Gastroesophageal sphincter (tissue), 3 donors: ENCODE measurements at regions not wholly inside any gene's neighbourhood (a gene's known extent, or its start where the extent isn't known, plus 50 kb on each side); places are given as distances from the start of the nearest gene placed in this dataset.

Experiments used
- EP300 ChIP-seq: sonication (generic); formaldehyde crosslinking; IDR thresholded peaks from one replicate; pipeline ENCODE4 v1.6.1; 2017; ENCODE audit warnings: antibody characterized with exemption, mild to moderate bottlenecking
- POLR2A ChIP-seq, 2 donors: fragments of 450-650 bp; IDR thresholded peaks; one replicate each; pipeline ENCODE4 v1.6.1; 2017; ENCODE audit warnings: antibody characterized with exemption in 2 of 2, mild to moderate bottlenecking in 2 of 2, moderate library complexity in 1 of 2
- POLR2AphosphoS5 ChIP-seq: sonication (generic); formaldehyde crosslinking; IDR thresholded peaks from one replicate; pipeline ENCODE4 v1.6.1; 2017; ENCODE audit warnings: antibody characterized with exemption
- TF ChIP-seq, protein P1 (sequence below), 4 experiments: fragments of 200-600 bp in 2 of 4; fragments of 450-650 bp in 2 of 4; sonication (generic) in 1 of 4; IDR thresholded peaks; one replicate each; pipeline ENCODE4 v1.5.1; 2017 to 2019; ENCODE audit warnings: antibody characterized with exemption in 4 of 4, mild to moderate bottlenecking in 2 of 4, moderate library complexity in 2 of 4

GRCh38 chr16:5252791-5253190 is 155.2 kb upstream of the EEF2KMT start:
- TF ChIP-seq, protein P1, sequence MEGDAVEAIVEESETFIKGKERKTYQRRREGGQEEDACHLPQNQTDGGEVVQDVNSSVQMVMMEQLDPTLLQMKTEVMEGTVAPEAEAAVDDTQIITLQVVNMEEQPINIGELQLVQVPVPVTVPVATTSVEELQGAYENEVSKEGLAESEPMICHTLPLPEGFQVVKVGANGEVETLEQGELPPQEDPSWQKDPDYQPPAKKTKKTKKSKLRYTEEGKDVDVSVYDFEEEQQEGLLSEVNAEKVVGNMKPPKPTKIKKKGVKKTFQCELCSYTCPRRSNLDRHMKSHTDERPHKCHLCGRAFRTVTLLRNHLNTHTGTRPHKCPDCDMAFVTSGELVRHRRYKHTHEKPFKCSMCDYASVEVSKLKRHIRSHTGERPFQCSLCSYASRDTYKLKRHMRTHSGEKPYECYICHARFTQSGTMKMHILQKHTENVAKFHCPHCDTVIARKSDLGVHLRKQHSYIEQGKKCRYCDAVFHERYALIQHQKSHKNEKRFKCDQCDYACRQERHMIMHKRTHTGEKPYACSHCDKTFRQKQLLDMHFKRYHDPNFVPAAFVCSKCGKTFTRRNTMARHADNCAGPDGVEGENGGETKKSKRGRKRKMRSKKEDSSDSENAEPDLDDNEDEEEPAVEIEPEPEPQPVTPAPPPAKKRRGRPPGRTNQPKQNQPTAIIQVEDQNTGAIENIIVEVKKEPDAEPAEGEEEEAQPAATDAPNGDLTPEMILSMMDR (IDR thresholded peaks at IDR 0.05) = no peak
- TF ChIP-seq POLR2AphosphoS5 (no peak), POLR2A (IDR thresholded peaks at IDR 0.05) (no peak), EP300 (no peak)
